Sigmoid colon (tissue), 6 donors: ENCODE measurements at regions not wholly inside any gene's neighbourhood (a gene's known extent, or its start where the extent isn't known, plus 50 kb on each side); places are given as distances from the start of the nearest gene placed in this dataset.

Experiments
- DNase-seq: peaks from one replicate; pipeline ENCODE4 v3.0.0-alpha.2; 2019
- H3K27ac ChIP-seq, 4 donors: fragments of 200-600 bp; sonication (generic); one replicate each; pipeline ENCODE4 v1.5.1; 2016 to 2019; ENCODE audit warnings: mild to moderate bottlenecking in 1 of 4
- H3K27me3 ChIP-seq, 3 donors: fragments of 200-600 bp; sonication (generic); one replicate each; pipeline ENCODE4 v1.5.1; 2019; ENCODE audit warnings: mild to moderate bottlenecking in 1 of 3
- H3K36me3 ChIP-seq, 4 donors: fragments of 200-600 bp; sonication (generic); one replicate each; pipeline ENCODE4 v1.5.1; 2016 to 2019
- H3K4me1 ChIP-seq, 4 donors: fragments of 200-600 bp; sonication (generic); one replicate each; pipeline ENCODE4 v1.5.1; 2017 to 2019
- H3K4me3 ChIP-seq, 4 donors: fragments of 200-600 bp; sonication (generic); one replicate each; pipeline ENCODE4 v1.5.1; 2017 to 2019; ENCODE audit warnings: mild to moderate bottlenecking in 2 of 4, moderate library complexity in 1 of 4
- H3K9me3 ChIP-seq, 4 donors: fragments of 200-600 bp in 3 of 4; sonication (generic) in 3 of 4; one replicate each; pipeline versions ENCODE4 v1.5.1 to v1.6.1; 2013 to 2019
- CTCF ChIP-seq, 4 experiments: fragments of 450-650 bp in 3 of 4; fragments of 200-600 bp in 1 of 4; IDR thresholded peaks; one replicate each; pipeline ENCODE4 v1.5.1; 2016 to 2019; ENCODE audit warnings: antibody characterized with exemption in 4 of 4, mild to moderate bottlenecking in 3 of 4, moderate library complexity in 2 of 4
- EP300 ChIP-seq, 4 donors: sonication (generic); formaldehyde crosslinking; IDR thresholded peaks; one replicate each; pipeline ENCODE4 v1.6.1; 2017; ENCODE audit warnings: antibody characterized with exemption in 4 of 4
- POLR2A ChIP-seq, 2 donors: fragments of 450-650 bp; IDR thresholded peaks; one replicate each; pipeline ENCODE4 v1.6.1; 2016; ENCODE audit warnings: antibody characterized with exemption in 2 of 2, mild to moderate bottlenecking in 2 of 2, moderate library complexity in 2 of 2
- POLR2AphosphoS5 ChIP-seq, 4 donors: sonication (generic); formaldehyde crosslinking; IDR thresholded peaks; one replicate each; pipeline ENCODE4 v1.6.1; 2017; ENCODE audit warnings: antibody characterized with exemption in 4 of 4
- WGBS, 2 donors: extraction: QIAGEN DNeasy Blood & Tissue Kit; methylation state at CpG; one replicate each; pipeline ENCODE4 v1.1.7; 2013; 5-methylcytosine and 5-hydroxymethylcytosine counted together
- intact Hi-C: fragments of 100-400 bp; cut with DNase I; formaldehyde crosslinking; loops from one replicate; pipeline ENCODE4 v1.15.1; 2023
- donor health status: healthy with polysubstance abuse.
- donor health status: healthy.

- no peak overlapping the region for H3K4me3 ChIP-seq
- TF ChIP-seq POLR2AphosphoS5 (IDR thresholded peaks at IDR 0.05) (no peak), POLR2A (IDR thresholded peaks at IDR 0.05) (no peak), CTCF (IDR thresholded peaks at IDR 0.05) (no peak), EP300 (IDR thresholded peaks at IDR 0.05) (no peak)
- 55 to 64% methylated on average over 1 of the region's 1 CpG for WGBS, 2 donors
Measured at GRCh38 chr5:18403141-18403540, 768.9 kb downstream of the TAF11L14 start.

DNA sequence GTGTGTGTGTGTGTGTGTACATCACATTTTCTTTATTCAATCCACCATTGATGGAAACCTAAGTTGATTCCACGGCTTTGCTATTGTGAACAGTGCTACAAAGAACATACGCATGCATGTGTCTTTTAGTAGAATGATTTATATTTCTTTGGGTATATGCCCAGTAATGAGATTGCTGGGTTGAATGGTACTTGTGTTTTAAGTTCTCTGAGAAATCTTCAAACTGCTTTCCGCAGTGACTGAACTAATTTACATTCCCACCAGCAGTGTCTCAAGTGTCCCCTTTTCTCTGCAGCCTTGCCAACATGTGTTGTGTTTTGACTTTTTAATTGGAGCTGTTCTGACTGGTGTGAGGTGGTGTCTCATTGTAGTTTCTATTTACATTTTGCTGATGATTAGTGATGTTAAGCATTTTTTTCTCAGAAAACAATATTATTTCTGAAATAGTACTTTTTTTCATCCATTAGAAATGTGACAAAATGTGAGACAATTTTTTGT is 769.7 kb downstream of the TAF11L14 start:
- Histone ChIP-seq H3K4me1 (no peaks in the 10 kb centered on the region), H3K27me3 (no peaks in the 10 kb centered on the region), H3K9me3 (no peaks in the 10 kb centered on the region), H3K27ac (no peak overlapping the region), H3K4me3 (no peak overlapping the region), H3K36me3 (no peaks in the 10 kb centered on the region)
- WGBS, 2 donors: 75 to 85% methylated on average over 3 of the region's 3 CpGs
- no peak for DNase-seq
- intact Hi-C loops: no loop called here
- no peak for TF ChIP-seq POLR2AphosphoS5 (IDR thresholded peaks at IDR 0.05)
- TF ChIP-seq POLR2A (IDR thresholded peaks at IDR 0.05): no peak
- no peak for TF ChIP-seq EP300 (IDR thresholded peaks at IDR 0.05)
- TF ChIP-seq CTCF (IDR thresholded peaks at IDR 0.05): no peak

More at GRCh38 chr5:18403141-18403540, 768.9 kb downstream of the TAF11L14 start:
- Histone ChIP-seq H3K9me3 (no peaks in the 10 kb centered on the region), H3K27me3 (no peaks in the 10 kb centered on the region), H3K4me1 (no peaks in the 10 kb centered on the region), H3K36me3 (no peaks in the 10 kb centered on the region), H3K27ac (no peak overlapping the region)
- intact Hi-C loops: no loop called here
- no peak for DNase-seq

GRCh38 chr5:18420711-18421110 is 786.5 kb downstream of the TAF11L14 start:
- Histone ChIP-seq H3K27me3 (no peaks in the 10 kb centered on the region), H3K36me3 (no peaks in the 10 kb centered on the region), H3K4me1 (no peaks in the 10 kb centered on the region), H3K9me3 (no peaks in the 10 kb centered on the region), H3K27ac (no peak overlapping the region), H3K4me3 (no peak overlapping the region)
- WGBS, 2 donors: 77 to 89% methylated on average over 1 of the region's 1 CpG
- intact Hi-C loops: no loop called here
- DNase-seq: no peak
- TF ChIP-seq POLR2AphosphoS5 (IDR thresholded peaks at IDR 0.05): no peak
- TF ChIP-seq CTCF (IDR thresholded peaks at IDR 0.05): no peak
- no peak for TF ChIP-seq POLR2A (IDR thresholded peaks at IDR 0.05)
- no peak for TF ChIP-seq EP300 (IDR thresholded peaks at IDR 0.05)

- no peak for DNase-seq
- no peaks in the 10 kb centered on the region for H3K4me1 ChIP-seq
- intact Hi-C loops: no loop called here
- no peak overlapping the region for H3K4me3 ChIP-seq
- no peaks in the 10 kb centered on the region for H3K9me3 ChIP-seq
- H3K27ac ChIP-seq: no peak overlapping the region
- no peaks in the 10 kb centered on the region for H3K36me3 ChIP-seq
- no peaks in the 10 kb centered on the region for H3K27me3 ChIP-seq
- TF ChIP-seq POLR2AphosphoS5 (IDR thresholded peaks at IDR 0.05) (no peak), CTCF (IDR thresholded peaks at IDR 0.05) (no peak)
Measured at GRCh38 chr5:18433336-18433735, 799.1 kb downstream of the TAF11L14 start.

GRCh38 chr5:18438126-18438525 is 803.9 kb downstream of the TAF11L14 start:
- WGBS, 2 donors: 67% methylated on average over 1 of the region's 1 CpG
- H3K27me3 ChIP-seq: no peaks in the 10 kb centered on the region
- no peak overlapping the region for H3K4me3 ChIP-seq
- intact Hi-C loops: no loop called here
- no peak overlapping the region for H3K27ac ChIP-seq
- no peaks in the 10 kb centered on the region for H3K4me1 ChIP-seq
- H3K36me3 ChIP-seq: no peaks in the 10 kb centered on the region
- TF ChIP-seq EP300 (IDR thresholded peaks at IDR 0.05) (no peak), CTCF (IDR thresholded peaks at IDR 0.05) (no peak), POLR2AphosphoS5 (IDR thresholded peaks at IDR 0.05) (no peak), POLR2A (IDR thresholded peaks at IDR 0.05) (no peak)
- H3K9me3 ChIP-seq: no peaks in the 10 kb centered on the region
- DNase-seq: no peak
